GM12878 (cell line): ENCODE measurements at regions not wholly inside any gene's neighbourhood (a gene's known extent, or its start where the extent isn't known, plus 50 kb on each side); places are given as distances from the start of the nearest gene placed in this dataset.

ENCODE experiments used
- ATAC-seq: fragments of 200-7000 bp; cut with Tn5 transposase; 3 replicates; pipeline ENCODE4 v1.9.1; 2020; ENCODE audit warnings: mild to moderate bottlenecking, moderate library complexity
- BruUV-seq: library from RNA; stranded (reverse); fragments of 400-500 nt; replicated peaks from 2 replicates; lab custom pipeline; 2021; lab: Mats Ljungman, UMichigan
- CTCF ChIA-PET: fragments of 300-600 bp; sonication (Branson Sonifier 250); formaldehyde crosslinking; extraction: SDS; loops from one replicate; lab custom pipeline; 2021; ENCODE audit warnings: inconsistent platforms; lab: Yijun Ruan, JAX
- POLR2A ChIA-PET: fragments of 350-600 bp; formaldehyde crosslinking; extraction: SDS; loops from one replicate; lab custom pipeline; 2021; ENCODE audit warnings: inconsistent platforms; lab: Charles Lee
- RAD21 ChIA-PET: fragments of 300-600 bp; sonication (Branson Sonifier 250); formaldehyde crosslinking; loops from one replicate; lab custom pipeline; 2023; ENCODE audit warnings: antibody characterized with exemption; ENCODE audit not compliant: unreplicated experiment; lab: Charles Lee
- SMC1A ChIA-PET: fragments of 300-600 bp; sonication (Branson Sonifier 250); formaldehyde crosslinking; loops from one replicate; lab custom pipeline; 2023; ENCODE audit not compliant: unreplicated experiment, uncharacterized antibody; lab: Charles Lee
- DNase-seq: peaks from one replicate; pipeline ENCODE4 v3.0.0-alpha.2; 2011; ENCODE audit warnings: low read depth, low spot score
- FAIRE-seq: peaks from 3 replicates; lab custom pipeline; 2011; peaks lifted over from hg19 to GRCh38; lab: Jason Lieb, UNC
- H2AFZ ChIP-seq: 2 replicates; pipeline ENCODE4 v1.6.0; 2011; ENCODE audit warnings: low read depth, low read length, control low read depth; ENCODE audit not compliant: control insufficient read depth
- H3K27ac ChIP-seq: 2 replicates; pipeline ENCODE4 v1.5.1; 2011; ENCODE audit warnings: control low read depth; ENCODE audit not compliant: control insufficient read depth, insufficient read depth
- H3K27me3 ChIP-seq, 2 experiments: replicated peaks in 1 of 2; 2 replicates each; pipeline versions ENCODE4 v1.6.0 to v1.6.1; 2011; ENCODE audit warnings: low read length in 1 of 2; ENCODE audit not compliant: control insufficient read depth in 2 of 2, insufficient read depth in 2 of 2
- H3K36me3 ChIP-seq, 2 experiments: 2 replicates each; pipeline ENCODE4 v1.5.1; 2011; ENCODE audit warnings: low read length in 1 of 2; ENCODE audit not compliant: control insufficient read depth in 2 of 2, insufficient read depth in 2 of 2
- H3K4me1 ChIP-seq: 2 replicates; pipeline ENCODE4 v1.6.1; 2011; ENCODE audit warnings: mild to moderate bottlenecking, low read length, moderate library complexity, mixed read lengths; ENCODE audit not compliant: control insufficient read depth, insufficient read depth
- H3K4me2 ChIP-seq: 2 replicates; pipeline ENCODE4 v1.6.0; 2011; ENCODE audit warnings: control low read depth; ENCODE audit not compliant: control insufficient read depth, insufficient read depth
- H3K4me3 ChIP-seq: fragments of 200-600 bp; sonication (generic); 2 replicates; pipeline ENCODE4 v1.5.1; 2016
- H3K79me2 ChIP-seq: 2 replicates; pipeline ENCODE4 v1.6.0; 2011; ENCODE audit warnings: low read length; ENCODE audit not compliant: control insufficient read depth, insufficient read depth
- H3K9ac ChIP-seq: 2 replicates; pipeline ENCODE4 v1.8.0; 2011; ENCODE audit warnings: low read length, control low read depth, mixed read lengths; ENCODE audit not compliant: control insufficient read depth, insufficient read depth
- H3K9me3 ChIP-seq: replicated peaks from 3 replicates; pipeline ENCODE4 v1.5.1; 2011; ENCODE audit warnings: mild to moderate bottlenecking, low read length; ENCODE audit not compliant: control insufficient read depth, insufficient read depth
- H4K20me1 ChIP-seq: 2 replicates; pipeline ENCODE4 v1.6.0; 2011; ENCODE audit not compliant: control insufficient read depth, insufficient read depth
- IRF4 ChIP-seq: IDR thresholded peaks from 2 replicates; pipeline ENCODE4 v1.6.1; 2011; ENCODE audit warnings: low read depth, low read length
- JUND ChIP-seq: IDR thresholded peaks from 2 replicates; pipeline ENCODE4 v1.6.1; 2012; ENCODE audit warnings: low read depth, mild to moderate bottlenecking, low read length, improper control_type of control experiment, moderate library complexity
- NFIC ChIP-seq: IDR thresholded peaks from 2 replicates; pipeline ENCODE4 v1.6.1; 2012; ENCODE audit warnings: low read depth, mild to moderate bottlenecking, inconsistent platforms, low read length, moderate library complexity
- NRF1 ChIP-seq: conservative IDR thresholded peaks from 2 replicates; pipeline ENCODE4 v1.6.1; 2011; ENCODE audit warnings: mild to moderate bottlenecking, low read depth, low read length, improper control_type of control experiment
- PML ChIP-seq: IDR thresholded peaks from 2 replicates; pipeline ENCODE4 v1.6.1; 2012; ENCODE audit warnings: low read length, inconsistent platforms
- RAD21 ChIP-seq: IDR thresholded peaks from 2 replicates; pipeline ENCODE4 v1.6.1; 2011; ENCODE audit warnings: mild to moderate bottlenecking, low read depth, low read length, moderate library complexity; ENCODE audit not compliant: insufficient read depth
- SREBF1 ChIP-seq: IDR thresholded peaks from 2 replicates; pipeline ENCODE4 v1.6.1; 2012; ENCODE audit warnings: mild to moderate bottlenecking, low read length
- STAT3 ChIP-seq: IDR thresholded peaks from 2 replicates; pipeline ENCODE4 v1.6.1; 2011; ENCODE audit warnings: low read depth, low read length, improper control_type of control experiment
- YBX1 ChIP-seq: fragments of 450-650 bp; IDR thresholded peaks from 2 replicates; pipeline ENCODE4 v1.6.1; 2016; ENCODE audit warnings: antibody characterized with exemption
- ZNF384 ChIP-seq: IDR thresholded peaks from 2 replicates; pipeline ENCODE4 v1.6.1; 2012; ENCODE audit warnings: low read depth, mild to moderate bottlenecking, low read length, improper control_type of control experiment, borderline replicate concordance
- ZSCAN29 ChIP-seq: fragments of 450-650 bp; IDR thresholded peaks from 2 replicates; pipeline ENCODE4 v1.6.1; 2017; ENCODE audit warnings: mild to moderate bottlenecking, moderate library complexity
- in situ Hi-C: fragments of 300-500 bp; cut with MboI; formaldehyde crosslinking; loops from 9 replicates; pipeline ENCODE4 v1.14.3; 2018; ENCODE audit warnings: mixed read lengths
- intact Hi-C: fragments of 100-400 bp; cut with micrococcal nuclease; formaldehyde crosslinking; loops from one replicate; pipeline ENCODE4 v1.14.2; 2022; ENCODE audit not compliant: unreplicated experiment
- TF ChIP-seq, protein P1 (sequence below): IDR thresholded peaks from 2 replicates; pipeline ENCODE4 v1.6.1; 2012; ENCODE audit warnings: improper control_type of control experiment, low read depth, low read length; ENCODE audit not compliant: insufficient replicate concordance
- TF ChIP-seq, protein P2 (sequence below): fragments of 450-650 bp; formaldehyde crosslinking; IDR thresholded peaks from 2 replicates; pipeline ENCODE4 v1.5.0; 2022; ENCODE audit warnings: mild to moderate bottlenecking, missing genetic modification characterization
- TF ChIP-seq, protein P3 (sequence below): fragments of 450-650 bp; IDR thresholded peaks from 2 replicates; pipeline ENCODE4 v1.6.1; 2018; ENCODE audit warnings: borderline replicate concordance, mild to moderate bottlenecking; ENCODE audit not compliant: partially characterized antibody

DNA sequence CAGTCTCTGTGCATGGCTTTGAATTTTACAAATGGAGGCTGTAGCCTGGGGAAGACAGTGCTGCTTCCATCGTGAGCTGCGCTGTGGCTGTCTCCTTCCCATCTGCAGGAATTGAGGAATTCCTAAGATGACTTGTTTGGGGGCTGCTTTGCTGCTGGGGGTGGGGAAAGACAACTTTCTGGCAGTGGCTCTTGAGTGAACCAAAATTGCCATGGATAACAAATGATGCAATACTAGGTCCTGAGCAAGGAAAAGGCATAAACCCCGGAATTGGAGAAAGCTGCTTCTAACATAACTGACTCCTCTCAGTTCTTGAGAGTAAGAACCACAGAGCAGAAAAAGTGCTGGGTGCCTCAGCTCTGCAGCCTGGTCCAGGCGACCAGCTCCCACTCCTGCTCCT lies 245.0 kb upstream of the RPL38 start (continued):
- TF ChIP-seq, protein P1, sequence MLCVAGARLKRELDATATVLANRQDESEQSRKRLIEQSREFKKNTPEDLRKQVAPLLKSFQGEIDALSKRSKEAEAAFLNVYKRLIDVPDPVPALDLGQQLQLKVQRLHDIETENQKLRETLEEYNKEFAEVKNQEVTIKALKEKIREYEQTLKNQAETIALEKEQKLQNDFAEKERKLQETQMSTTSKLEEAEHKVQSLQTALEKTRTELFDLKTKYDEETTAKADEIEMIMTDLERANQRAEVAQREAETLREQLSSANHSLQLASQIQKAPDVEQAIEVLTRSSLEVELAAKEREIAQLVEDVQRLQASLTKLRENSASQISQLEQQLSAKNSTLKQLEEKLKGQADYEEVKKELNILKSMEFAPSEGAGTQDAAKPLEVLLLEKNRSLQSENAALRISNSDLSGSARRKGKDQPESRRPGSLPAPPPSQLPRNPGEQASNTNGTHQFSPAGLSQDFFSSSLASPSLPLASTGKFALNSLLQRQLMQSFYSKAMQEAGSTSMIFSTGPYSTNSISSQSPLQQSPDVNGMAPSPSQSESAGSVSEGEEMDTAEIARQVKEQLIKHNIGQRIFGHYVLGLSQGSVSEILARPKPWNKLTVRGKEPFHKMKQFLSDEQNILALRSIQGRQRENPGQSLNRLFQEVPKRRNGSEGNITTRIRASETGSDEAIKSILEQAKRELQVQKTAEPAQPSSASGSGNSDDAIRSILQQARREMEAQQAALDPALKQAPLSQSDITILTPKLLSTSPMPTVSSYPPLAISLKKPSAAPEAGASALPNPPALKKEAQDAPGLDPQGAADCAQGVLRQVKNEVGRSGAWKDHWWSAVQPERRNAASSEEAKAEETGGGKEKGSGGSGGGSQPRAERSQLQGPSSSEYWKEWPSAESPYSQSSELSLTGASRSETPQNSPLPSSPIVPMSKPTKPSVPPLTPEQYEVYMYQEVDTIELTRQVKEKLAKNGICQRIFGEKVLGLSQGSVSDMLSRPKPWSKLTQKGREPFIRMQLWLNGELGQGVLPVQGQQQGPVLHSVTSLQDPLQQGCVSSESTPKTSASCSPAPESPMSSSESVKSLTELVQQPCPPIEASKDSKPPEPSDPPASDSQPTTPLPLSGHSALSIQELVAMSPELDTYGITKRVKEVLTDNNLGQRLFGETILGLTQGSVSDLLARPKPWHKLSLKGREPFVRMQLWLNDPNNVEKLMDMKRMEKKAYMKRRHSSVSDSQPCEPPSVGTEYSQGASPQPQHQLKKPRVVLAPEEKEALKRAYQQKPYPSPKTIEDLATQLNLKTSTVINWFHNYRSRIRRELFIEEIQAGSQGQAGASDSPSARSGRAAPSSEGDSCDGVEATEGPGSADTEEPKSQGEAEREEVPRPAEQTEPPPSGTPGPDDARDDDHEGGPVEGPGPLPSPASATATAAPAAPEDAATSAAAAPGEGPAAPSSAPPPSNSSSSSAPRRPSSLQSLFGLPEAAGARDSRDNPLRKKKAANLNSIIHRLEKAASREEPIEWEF, result no peak

DNA sequence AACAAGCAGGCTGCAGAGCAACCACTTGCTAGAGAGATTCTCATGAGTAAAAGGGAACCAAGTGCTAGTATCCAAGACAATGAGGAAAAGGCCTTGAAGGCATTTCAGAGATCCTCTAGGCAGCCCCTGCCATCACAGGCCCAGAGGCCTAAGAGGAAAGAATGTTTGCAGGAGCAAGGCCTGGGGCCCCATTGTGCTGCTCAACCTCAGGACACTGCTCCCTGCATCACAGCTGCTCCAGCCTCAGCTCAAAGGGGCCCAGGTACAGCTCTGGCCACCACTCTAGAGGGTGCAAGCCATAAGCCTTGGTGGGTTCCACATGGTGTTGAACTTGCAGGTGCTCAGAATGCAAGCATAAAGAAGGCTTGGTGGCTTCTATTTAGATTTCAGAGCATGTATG lies 243.0 kb upstream of the RPL38 start:
- no peaks in the 10 kb centered on the region for H3K36me3 ChIP-seq
- H3K9me3 ChIP-seq, result no peaks in the 10 kb centered on the region; the same call in 2 of the 3 replicates
- H3K4me2 ChIP-seq, result no peak overlapping the region
- no TSS peak for BruUV-seq
- in situ Hi-C loops, result no loop called here
- H3K79me2 ChIP-seq, result no peaks in the 10 kb centered on the region
- no peak overlapping the region for H3K4me3 ChIP-seq
- no peaks in the 10 kb centered on the region for H4K20me1 ChIP-seq
- FAIRE-seq (no peak), DNase-seq (no peak), ATAC-seq (no peak)
- ChIA-PET CTCF (no interaction called here), POLR2A (no interaction called here), SMC1A (no interaction called here), RAD21 (no interaction called here)
- intact Hi-C loops, result no loop called here
- H2AFZ ChIP-seq, result no peak overlapping the region
- peaks cover 1 to 2% of the 10 kb centered on the region in 2 experiments; a peak in 1 of 4 replicates for H3K27me3 ChIP-seq
- H3K4me1 ChIP-seq, result no peaks in the 10 kb centered on the region
- no peak overlapping the region for H3K27ac ChIP-seq
- H3K9ac ChIP-seq, result no peak overlapping the region
- TF ChIP-seq RAD21 (no peak), ZNF384 (no peak), STAT3 (no peak), NRF1 (no peak), JUND (no peak), ZSCAN29 (no peak), NFIC (no peak), SREBF1 (no peak), YBX1 (no peak), IRF4 (no peak), PML (no peak)
- TF ChIP-seq, protein P2, sequence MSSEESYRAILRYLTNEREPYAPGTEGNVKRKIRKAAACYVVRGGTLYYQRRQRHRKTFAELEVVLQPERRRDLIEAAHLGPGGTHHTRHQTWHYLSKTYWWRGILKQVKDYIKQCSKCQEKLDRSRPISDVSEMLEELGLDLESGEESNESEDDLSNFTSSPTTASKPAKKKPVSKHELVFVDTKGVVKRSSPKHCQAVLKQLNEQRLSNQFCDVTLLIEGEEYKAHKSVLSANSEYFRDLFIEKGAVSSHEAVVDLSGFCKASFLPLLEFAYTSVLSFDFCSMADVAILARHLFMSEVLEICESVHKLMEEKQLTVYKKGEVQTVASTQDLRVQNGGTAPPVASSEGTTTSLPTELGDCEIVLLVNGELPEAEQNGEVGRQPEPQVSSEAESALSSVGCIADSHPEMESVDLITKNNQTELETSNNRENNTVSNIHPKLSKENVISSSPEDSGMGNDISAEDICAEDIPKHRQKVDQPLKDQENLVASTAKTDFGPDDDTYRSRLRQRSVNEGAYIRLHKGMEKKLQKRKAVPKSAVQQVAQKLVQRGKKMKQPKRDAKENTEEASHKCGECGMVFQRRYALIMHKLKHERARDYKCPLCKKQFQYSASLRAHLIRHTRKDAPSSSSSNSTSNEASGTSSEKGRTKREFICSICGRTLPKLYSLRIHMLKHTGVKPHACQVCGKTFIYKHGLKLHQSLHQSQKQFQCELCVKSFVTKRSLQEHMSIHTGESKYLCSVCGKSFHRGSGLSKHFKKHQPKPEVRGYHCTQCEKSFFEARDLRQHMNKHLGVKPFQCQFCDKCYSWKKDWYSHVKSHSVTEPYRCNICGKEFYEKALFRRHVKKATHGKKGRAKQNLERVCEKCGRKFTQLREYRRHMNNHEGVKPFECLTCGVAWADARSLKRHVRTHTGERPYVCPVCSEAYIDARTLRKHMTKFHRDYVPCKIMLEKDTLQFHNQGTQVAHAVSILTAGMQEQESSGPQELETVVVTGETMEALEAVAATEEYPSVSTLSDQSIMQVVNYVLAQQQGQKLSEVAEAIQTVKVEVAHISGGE (CRISPR knock-in tag), result no peak
- TF ChIP-seq, protein P3, sequence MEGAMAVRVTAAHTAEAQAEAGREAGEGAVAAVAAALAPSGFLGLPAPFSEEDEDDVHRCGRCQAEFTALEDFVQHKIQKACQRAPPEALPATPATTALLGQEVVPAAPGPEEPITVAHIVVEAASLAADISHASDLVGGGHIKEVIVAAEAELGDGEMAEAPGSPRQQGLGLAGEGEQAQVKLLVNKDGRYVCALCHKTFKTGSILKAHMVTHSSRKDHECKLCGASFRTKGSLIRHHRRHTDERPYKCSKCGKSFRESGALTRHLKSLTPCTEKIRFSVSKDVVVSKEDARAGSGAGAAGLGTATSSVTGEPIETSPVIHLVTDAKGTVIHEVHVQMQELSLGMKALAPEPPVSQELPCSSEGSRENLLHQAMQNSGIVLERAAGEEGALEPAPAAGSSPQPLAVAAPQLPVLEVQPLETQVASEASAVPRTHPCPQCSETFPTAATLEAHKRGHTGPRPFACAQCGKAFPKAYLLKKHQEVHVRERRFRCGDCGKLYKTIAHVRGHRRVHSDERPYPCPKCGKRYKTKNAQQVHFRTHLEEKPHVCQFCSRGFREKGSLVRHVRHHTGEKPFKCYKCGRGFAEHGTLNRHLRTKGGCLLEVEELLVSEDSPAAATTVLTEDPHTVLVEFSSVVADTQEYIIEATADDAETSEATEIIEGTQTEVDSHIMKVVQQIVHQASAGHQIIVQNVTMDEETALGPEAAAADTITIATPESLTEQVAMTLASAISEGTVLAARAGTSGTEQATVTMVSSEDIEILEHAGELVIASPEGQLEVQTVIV, result no peak
